Aorta (tissue), 5 donors: ENCODE measurements at regions not wholly inside any gene's neighbourhood (a gene's known extent, or its start where the extent isn't known, plus 50 kb on each side); places are given as distances from the start of the nearest gene placed in this dataset.

Source experiments
- ATAC-seq: fragments of 200-7000 bp; cut with Tn5 transposase; one replicate; pipeline ENCODE4 v1.9.1; 2022; ENCODE audit warnings: moderate library complexity; ENCODE audit not compliant: low FRiP score
- DNase-seq, 2 donors: peaks; one replicate each; pipeline ENCODE4 v3.0.0-alpha.2; 2020
- H3K27ac ChIP-seq, 2 donors: one replicate each; pipeline ENCODE4 v1.5.1; 2013; ENCODE audit warnings: low read length in 2 of 2, mild to moderate bottlenecking in 2 of 2, moderate library complexity in 2 of 2, control low read depth in 1 of 2, inconsistent platforms in 1 of 2, low read depth in 1 of 2
- H3K27me3 ChIP-seq, 2 donors: one replicate each; pipeline ENCODE4 v1.6.1; 2013; ENCODE audit warnings: control low read depth in 1 of 2, low read length in 1 of 2, mild to moderate bottlenecking in 1 of 2, moderate library complexity in 1 of 2; ENCODE audit not compliant: insufficient read depth in 2 of 2, control insufficient read depth in 1 of 2
- H3K36me3 ChIP-seq, 2 donors: one replicate each; pipeline ENCODE4 v1.6.1; 2013; ENCODE audit warnings: control low read depth in 1 of 2, low read length in 1 of 2, mild to moderate bottlenecking in 1 of 2; ENCODE audit not compliant: insufficient read depth in 2 of 2, control insufficient read depth in 1 of 2
- H3K4me1 ChIP-seq, 2 donors: one replicate each; pipeline ENCODE4 v1.6.1; 2013; ENCODE audit warnings: low read length in 2 of 2, control low read depth in 1 of 2, mild to moderate bottlenecking in 1 of 2, moderate library complexity in 1 of 2; ENCODE audit not compliant: insufficient read depth in 2 of 2, control insufficient read depth in 1 of 2
- H3K4me3 ChIP-seq, 2 donors: one replicate each; pipeline ENCODE4 v1.5.1; 2013; ENCODE audit warnings: low read length in 2 of 2, control low read depth in 1 of 2, mild to moderate bottlenecking in 1 of 2
- H3K9me3 ChIP-seq: one replicate; pipeline ENCODE4 v1.6.1; 2013; ENCODE audit warnings: mild to moderate bottlenecking, low read length; ENCODE audit not compliant: control insufficient read depth
- WGBS, 2 donors: extraction: QIAGEN DNeasy Blood & Tissue Kit; methylation state at CpG; one replicate each; pipeline ENCODE4 v1.1.7; 2013; 5-methylcytosine and 5-hydroxymethylcytosine counted together
- intact Hi-C, 2 donors: fragments of 100-400 bp; cut with DNase I; formaldehyde crosslinking; loops; one replicate each; pipeline versions ENCODE4 v1.14.2 to v1.15.0; 2022
- donor health status: healthy with polysubstance abuse.
- donor health status: Bipolar disorder and iron deficiency.
- donor health status: DM: no; HTN: no; CAD: no.
- donor health status: DM: no; HTN: no; CAD: no.
- donor health status: DM: yes; HTN: yes; CAD: no.

DNA sequence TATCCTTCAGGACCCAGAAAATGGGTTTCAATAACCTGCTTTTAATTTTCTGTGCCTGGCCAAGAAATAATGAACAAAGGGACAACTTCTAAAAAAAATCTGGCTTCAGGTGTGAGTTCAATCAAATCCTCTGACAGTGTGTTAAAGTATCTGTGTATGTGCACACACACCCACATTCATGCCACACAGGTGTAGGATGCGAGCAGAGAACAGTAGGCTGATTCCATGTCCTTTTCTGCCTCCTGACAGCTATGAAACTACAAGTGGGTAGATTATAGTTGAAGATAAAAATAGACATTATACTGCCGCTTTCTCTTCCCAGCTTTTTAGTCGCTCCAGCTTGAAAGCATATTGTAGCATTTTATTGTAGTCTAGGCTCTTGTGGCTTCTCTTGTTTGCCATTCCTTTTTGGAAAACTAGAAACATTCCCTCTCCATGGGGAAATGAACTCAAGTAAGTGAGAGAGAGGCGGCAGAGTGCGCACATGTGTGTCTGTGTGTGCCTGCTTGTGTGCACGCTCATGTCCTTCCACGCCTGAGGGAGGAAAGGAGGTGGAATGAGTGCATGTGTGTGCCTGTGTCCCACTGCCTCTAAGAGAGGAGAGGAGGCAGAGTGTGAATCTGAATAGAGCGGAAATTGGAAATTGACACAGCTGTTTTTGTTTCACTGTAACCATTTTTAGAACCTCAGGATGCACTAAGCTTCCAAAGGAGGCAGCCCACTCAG lies 273.0 kb downstream of the ELAVL2 start:
- Histone ChIP-seq H3K36me3 (no peaks in the 10 kb centered on the region), H3K9me3 (peaks cover 2% of the 10 kb centered on the region), H3K4me1 (no peaks in the 10 kb centered on the region), H3K27me3 (no peaks in the 10 kb centered on the region), H3K4me3 (no peak overlapping the region), H3K27ac (no peak overlapping the region)
- 81 to 83% methylated on average over 8 of the region's 8 CpGs for WGBS, 2 donors
- intact Hi-C loops = no loop called here
- DNase-seq = no peak
- ATAC-seq = no peak

DNA sequence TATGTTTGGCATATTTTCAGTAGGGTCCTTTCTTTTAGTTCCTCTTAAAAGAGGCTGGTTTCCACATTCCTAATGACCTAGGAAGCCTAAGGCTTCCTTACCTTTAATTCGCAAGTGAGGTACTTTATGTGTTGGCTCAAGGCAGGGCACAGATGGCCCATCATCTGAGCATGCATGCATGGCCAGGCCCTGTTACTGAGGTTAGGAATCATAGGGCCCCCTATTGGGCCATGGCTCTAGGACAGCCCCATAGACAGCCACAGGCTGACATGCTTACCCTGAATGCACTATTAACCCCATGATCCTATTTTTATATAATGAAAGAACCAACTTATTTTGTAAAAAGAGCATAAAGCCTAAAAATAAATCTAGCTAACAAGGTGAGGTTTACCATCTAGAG lies 271.4 kb downstream of the ELAVL2 start:
- Histone ChIP-seq H3K27me3 (no peaks in the 10 kb centered on the region), H3K9me3 (peaks cover 3% of the 10 kb centered on the region), H3K4me1 (no peaks in the 10 kb centered on the region), H3K27ac (no peak overlapping the region), H3K4me3 (no peak overlapping the region), H3K36me3 (no peaks in the 10 kb centered on the region)
- ATAC-seq = no peak
- DNase-seq = no peak
- intact Hi-C loops = no loop called here
- 85 to 92% methylated on average over 1 of the region's 1 CpG for WGBS, 2 donors

DNA sequence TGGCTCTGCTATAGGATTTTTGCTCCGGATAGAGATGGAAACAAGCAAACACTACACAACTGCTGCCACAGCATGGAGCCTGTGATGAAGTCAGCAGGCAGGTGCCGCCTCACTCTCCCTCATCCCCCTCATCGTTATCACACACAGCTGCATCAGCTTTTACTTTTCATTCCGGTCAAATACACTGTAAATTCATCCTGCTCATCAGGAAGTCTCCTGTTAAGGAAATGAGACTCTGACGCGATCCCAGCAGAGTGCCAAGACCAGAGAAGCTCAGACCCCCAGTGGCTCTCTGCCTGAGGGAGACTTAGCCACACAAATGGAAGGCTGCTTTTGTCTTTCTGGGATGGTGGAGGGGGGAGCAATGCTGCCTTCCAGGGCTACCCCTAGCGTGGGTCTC lies 270.2 kb downstream of the ELAVL2 start:
- Histone ChIP-seq H3K27me3 (no peaks in the 10 kb centered on the region), H3K4me3 (no peak overlapping the region), H3K4me1 (no peaks in the 10 kb centered on the region), H3K27ac (no peak overlapping the region), H3K9me3 (peaks cover 3% of the 10 kb centered on the region), H3K36me3 (no peaks in the 10 kb centered on the region)
- WGBS, 2 donors = 24 to 27% methylated on average over 7 of the region's 7 CpGs
- intact Hi-C loops = no loop called here
- ATAC-seq = no peak
- DNase-seq = no peak

- DNase-seq = no peak
- intact Hi-C loops = no loop called here
- ATAC-seq = no peak
- no peak overlapping the region for H3K27ac ChIP-seq
- peaks cover 3% of the 10 kb centered on the region for H3K9me3 ChIP-seq
- H3K4me3 ChIP-seq = no peak overlapping the region
- H3K36me3 ChIP-seq = no peaks in the 10 kb centered on the region
- H3K4me1 ChIP-seq = no peaks in the 10 kb centered on the region
- WGBS, 2 donors = 42 to 50% methylated on average over 1 of the region's 1 CpG
- no peaks in the 10 kb centered on the region for H3K27me3 ChIP-seq
Observed at GRCh38 chr9:23556459-23556858, 269.6 kb downstream of the ELAVL2 start.

- H3K36me3 ChIP-seq = no peaks in the 10 kb centered on the region
- no peaks in the 10 kb centered on the region for H3K4me1 ChIP-seq
- DNase-seq (no peak), ATAC-seq (no peak)
- H3K27ac ChIP-seq = no peak overlapping the region
- H3K27me3 ChIP-seq = no peaks in the 10 kb centered on the region
- H3K9me3 ChIP-seq = peaks cover 3% of the 10 kb centered on the region
- intact Hi-C loops = no loop called here
- no peak overlapping the region for H3K4me3 ChIP-seq
Observed at GRCh38 chr9:23557689-23558088, 268.4 kb downstream of the ELAVL2 start.

DNA sequence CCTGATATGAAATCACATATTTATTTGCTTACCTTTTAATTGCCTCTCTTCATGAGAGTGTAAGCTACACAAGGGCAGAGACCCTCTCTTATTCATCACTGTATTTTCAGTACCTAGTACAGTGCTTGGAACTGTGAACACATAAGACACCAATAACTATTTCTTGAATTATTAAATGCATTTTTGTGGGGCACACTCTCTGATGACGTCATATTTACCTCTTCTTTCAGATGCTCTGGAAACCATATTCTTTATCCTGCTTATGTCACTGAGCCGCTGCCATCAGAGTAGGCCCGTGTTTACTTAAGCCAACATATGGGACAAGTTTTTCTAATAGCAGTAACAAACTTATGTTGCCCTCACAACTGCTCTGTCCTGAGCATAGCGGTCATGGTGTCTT lies 266.5 kb downstream of the ELAVL2 start:
- 84 to 89% methylated on average over 4 of the region's 4 CpGs for WGBS, 2 donors
- H3K27ac ChIP-seq = no peak overlapping the region
- H3K4me3 ChIP-seq = no peak overlapping the region
- no peaks in the 10 kb centered on the region for H3K4me1 ChIP-seq
- no peak for DNase-seq
- peaks cover 3% of the 10 kb centered on the region for H3K9me3 ChIP-seq
- intact Hi-C loops = no loop called here
- H3K27me3 ChIP-seq = no peaks in the 10 kb centered on the region
- H3K36me3 ChIP-seq = no peaks in the 10 kb centered on the region
- ATAC-seq = no peak

GRCh38 chr9:23563517-23563916 lies 262.5 kb downstream of the ELAVL2 start:
- H3K36me3 ChIP-seq = no peaks in the 10 kb centered on the region
- intact Hi-C loops = no loop called here
- H3K27ac ChIP-seq = no peak overlapping the region
- no peaks in the 10 kb centered on the region for H3K27me3 ChIP-seq
- H3K9me3 ChIP-seq = peaks cover 1% of the 10 kb centered on the region
- 50 to 57% methylated on average over 3 of the region's 3 CpGs for WGBS, 2 donors
- H3K4me3 ChIP-seq = no peak overlapping the region
- ATAC-seq (no peak), DNase-seq (no peak)
- H3K4me1 ChIP-seq = no peaks in the 10 kb centered on the region

DNA sequence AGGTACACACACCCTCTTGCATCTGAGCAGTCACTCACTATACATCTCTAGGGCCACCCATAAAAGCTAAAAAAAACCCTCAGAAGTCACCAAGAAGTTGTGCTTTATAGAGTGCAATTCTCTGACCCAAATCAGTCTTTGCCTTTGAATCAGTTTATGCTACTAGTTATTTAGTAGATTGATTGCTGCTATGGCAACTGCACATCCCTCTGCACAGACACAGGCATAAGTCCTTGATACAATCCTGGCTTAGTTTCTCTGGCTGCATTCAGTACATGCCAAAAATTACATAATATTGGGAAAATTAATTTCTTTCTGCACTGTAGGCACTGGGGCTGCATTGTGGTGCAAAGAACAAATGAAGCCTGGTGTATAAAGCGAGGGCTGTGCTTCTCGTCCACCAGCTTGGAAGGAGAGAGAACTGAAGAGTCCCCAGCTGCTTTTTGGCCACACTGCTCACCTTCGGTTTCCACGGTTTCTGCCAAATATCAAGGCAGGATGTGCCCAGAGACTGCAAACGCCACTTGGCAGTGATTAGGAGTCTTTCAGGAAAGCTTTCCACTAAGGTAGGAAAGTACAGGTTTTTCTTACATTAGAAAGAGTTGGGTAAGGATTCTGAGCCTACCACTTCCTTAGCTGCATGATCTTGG lies 258.4 kb downstream of the ELAVL2 start:
- no peaks in the 10 kb centered on the region for H3K4me1 ChIP-seq
- WGBS, 2 donors = 56 to 58% methylated on average over 5 of the region's 5 CpGs
- H3K27ac ChIP-seq = no peak overlapping the region
- intact Hi-C loops = no loop called here
- DNase-seq = no peak
- H3K36me3 ChIP-seq = no peaks in the 10 kb centered on the region
- no peaks in the 10 kb centered on the region for H3K27me3 ChIP-seq
- no peak for ATAC-seq
- no peaks in the 10 kb centered on the region for H3K9me3 ChIP-seq
- H3K4me3 ChIP-seq = no peak overlapping the region

DNA sequence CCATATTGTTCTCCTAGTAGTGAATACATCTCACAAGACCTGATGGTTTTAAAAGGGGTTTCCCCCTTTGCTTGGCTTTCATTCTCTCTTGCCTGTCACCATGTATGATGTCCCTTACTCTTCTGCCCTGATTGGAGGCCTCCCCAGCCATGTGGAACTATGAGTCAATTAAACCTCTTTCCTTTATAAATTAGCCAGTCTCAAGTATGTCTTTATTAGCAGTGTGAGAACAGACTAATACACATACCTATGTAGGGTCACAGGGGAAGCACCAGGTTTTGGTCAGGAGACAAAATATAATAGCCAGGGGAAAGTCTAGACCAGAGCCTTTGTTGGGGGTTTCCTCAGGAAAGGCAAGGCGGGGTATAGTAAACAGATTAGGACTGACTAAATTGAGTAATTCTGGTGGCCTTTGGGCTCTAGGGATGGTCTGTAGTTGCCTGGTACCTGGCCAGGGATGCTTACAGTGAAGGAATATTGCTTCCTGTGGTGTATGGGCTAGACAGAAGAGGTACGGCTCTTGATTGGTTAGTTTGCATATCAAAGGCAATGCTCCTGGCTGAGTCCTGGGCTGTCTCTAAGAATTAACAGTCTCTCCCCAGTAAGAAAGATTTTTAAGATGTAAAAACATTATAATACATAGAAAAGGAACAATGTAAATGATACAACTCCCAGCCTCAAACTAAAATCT lies 254.5 kb downstream of the ELAVL2 start:
- Histone ChIP-seq H3K4me3 (no peak overlapping the region), H3K9me3 (peaks cover 1% of the 10 kb centered on the region), H3K4me1 (no peaks in the 10 kb centered on the region), H3K27me3 (no peaks in the 10 kb centered on the region), H3K27ac (no peak overlapping the region), H3K36me3 (no peaks in the 10 kb centered on the region)
- DNase-seq (no peak), ATAC-seq (no peak)
- intact Hi-C loops = no loop called here
- 85 to 92% methylated on average over 2 of the region's 2 CpGs for WGBS, 2 donors
